PC-9 (cell line): ENCODE measurements at regions not wholly inside any gene's neighbourhood (a gene's known extent, or its start where the extent isn't known, plus 50 kb on each side); places are given as distances from the start of the nearest gene placed in this dataset.

ENCODE experiments used
- BruUV-seq: library from RNA; stranded (reverse); fragments of 400-500 nt; replicated peaks from 2 replicates; lab custom pipeline; 2021; lab: Mats Ljungman, UMichigan
- CTCF ChIA-PET: fragments of 300-600 bp; sonication (Branson Sonifier 250); formaldehyde crosslinking; loops from one replicate; lab custom pipeline; 2022; ENCODE audit warnings: antibody characterized with exemption; lab: Charles Lee
- POLR2A ChIA-PET: fragments of 300-600 bp; sonication (Branson Sonifier 250); formaldehyde crosslinking; loops from one replicate; lab custom pipeline; 2022; ENCODE audit warnings: antibody characterized with exemption; ENCODE audit not compliant: unreplicated experiment; lab: Charles Lee
- DNase-seq, 2 experiments: peaks; one replicate each; pipeline versions ENCODE4 v3.0.0 to v3.0.0-alpha.2; 2015 to 2022; ENCODE audit warnings: mixed read lengths in 1 of 2
- H2AFZ ChIP-seq: fragments of 200-600 bp; sonication (generic); 2 replicates; pipeline ENCODE4 v1.8.1; 2017; ENCODE audit warnings: antibody characterized with exemption
- H3F3A ChIP-seq: fragments of 200-600 bp; sonication (generic); 2 replicates; pipeline ENCODE4 v1.8.1; 2017; ENCODE audit warnings: antibody characterized with exemption, mild to moderate bottlenecking, low read depth; ENCODE audit not compliant: insufficient read depth
- H3K27ac ChIP-seq: fragments of 200-600 bp; sonication (generic); 2 replicates; pipeline ENCODE4 v1.6.1; 2016; ENCODE audit warnings: mixed run types
- H3K27me3 ChIP-seq: fragments of 200-600 bp; sonication (generic); 2 replicates; pipeline ENCODE4 v1.6.1; 2016; ENCODE audit warnings: low read depth, mixed run types; ENCODE audit not compliant: insufficient read depth
- H3K36me3 ChIP-seq: fragments of 200-600 bp; sonication (generic); 2 replicates; pipeline ENCODE4 v1.6.1; 2016; ENCODE audit warnings: low read depth, mixed run types
- H3K4me1 ChIP-seq: fragments of 200-600 bp; sonication (generic); replicated peaks from 2 replicates; pipeline ENCODE4 v1.6.1; 2016; ENCODE audit warnings: mixed run types; ENCODE audit not compliant: insufficient read depth
- H3K4me2 ChIP-seq: fragments of 200-600 bp; sonication (generic); 2 replicates; pipeline ENCODE4 v1.6.1; 2017; ENCODE audit warnings: mixed run types
- H3K4me3 ChIP-seq: fragments of 200-600 bp; sonication (generic); 2 replicates; pipeline ENCODE4 v1.6.1; 2016; ENCODE audit warnings: mixed run types
- H3K79me2 ChIP-seq: fragments of 200-600 bp; sonication (generic); 2 replicates; pipeline ENCODE4 v1.6.1; 2017; ENCODE audit warnings: low read depth, mixed run types
- H3K9me2 ChIP-seq: fragments of 200-600 bp; sonication (generic); 2 replicates; pipeline ENCODE4 v1.8.1; 2017; ENCODE audit warnings: mild to moderate bottlenecking; ENCODE audit not compliant: insufficient read depth
- H3K9me3 ChIP-seq: fragments of 200-600 bp; sonication (generic); 2 replicates; pipeline ENCODE4 v1.8.1; 2016; ENCODE audit warnings: low read depth; ENCODE audit not compliant: insufficient read depth
- H4K20me1 ChIP-seq: fragments of 200-600 bp; sonication (generic); 2 replicates; pipeline ENCODE4 v1.8.1; 2017; ENCODE audit not compliant: insufficient read depth
- CTCF ChIP-seq: fragments of 200-600 bp; sonication (generic); conservative IDR thresholded peaks from 2 replicates; pipeline ENCODE4 v1.6.1; 2017; ENCODE audit warnings: mixed run types, antibody characterized with exemption, mild to moderate bottlenecking, moderate library complexity
- EZH2 ChIP-seq: fragments of 200-600 bp; sonication (generic); IDR thresholded peaks from 2 replicates; pipeline ENCODE4 v1.8.0; 2017; ENCODE audit warnings: antibody characterized with exemption, low read depth
- intact Hi-C: fragments of 100-400 bp; cut with micrococcal nuclease; formaldehyde crosslinking; loops from one replicate; pipeline ENCODE4 v1.10.0; 2022; ENCODE audit not compliant: unreplicated experiment

DNA sequence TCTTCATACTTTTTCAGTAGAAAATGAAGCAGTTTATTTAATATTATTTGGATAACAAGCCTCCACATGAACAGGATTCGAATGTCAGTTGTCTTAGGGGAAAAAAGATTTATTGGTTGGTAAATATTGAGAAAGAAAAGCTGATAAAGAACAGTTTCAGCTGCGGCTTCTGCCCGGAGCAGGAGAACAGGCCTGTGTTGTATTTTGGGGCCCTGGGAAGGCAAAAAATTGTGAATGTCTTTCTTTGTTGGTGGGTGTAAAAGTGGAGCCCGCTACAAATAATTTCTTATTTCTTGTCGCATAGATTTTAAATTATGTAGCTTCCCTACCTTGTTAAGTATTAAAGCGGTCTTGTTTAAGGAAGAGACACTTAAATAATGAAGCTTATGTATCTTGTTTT, 90.5 kb upstream of the PAX1 start:
- DNase-seq, result no peak
- Histone ChIP-seq H3K9me3 (no peaks in the 10 kb centered on the region), H3K27me3 (peaks cover 31% of the 10 kb centered on the region; the same call in 1 of the 2 replicates), H3K4me2 (no peak overlapping the region), H3K9me2 (no peaks in the 10 kb centered on the region), H3K79me2 (no peaks in the 10 kb centered on the region), H4K20me1 (no peaks in the 10 kb centered on the region), H2AFZ (no peak overlapping the region), H3K4me1 (no peaks in the 10 kb centered on the region), H3K36me3 (no peaks in the 10 kb centered on the region), H3K27ac (no peak overlapping the region), H3F3A (no peaks in the 10 kb centered on the region), H3K4me3 (no peak overlapping the region)
- TF ChIP-seq EZH2 (no peak), CTCF (no peak)
- BruUV-seq, result no TSS peak
- intact Hi-C loops, result loop anchor here (1.0 to 5.0 kb wide), 2 partner anchors 378 to 778 kb away; no protein-coding TSS in a partner anchor
- POLR2A ChIA-PET, result no interaction called here
- CTCF ChIA-PET, result interaction anchor here (0.6 kb wide), 1 partner anchor 206 kb away, joined by 3 read pairs; no protein-coding TSS in a partner anchor

DNA sequence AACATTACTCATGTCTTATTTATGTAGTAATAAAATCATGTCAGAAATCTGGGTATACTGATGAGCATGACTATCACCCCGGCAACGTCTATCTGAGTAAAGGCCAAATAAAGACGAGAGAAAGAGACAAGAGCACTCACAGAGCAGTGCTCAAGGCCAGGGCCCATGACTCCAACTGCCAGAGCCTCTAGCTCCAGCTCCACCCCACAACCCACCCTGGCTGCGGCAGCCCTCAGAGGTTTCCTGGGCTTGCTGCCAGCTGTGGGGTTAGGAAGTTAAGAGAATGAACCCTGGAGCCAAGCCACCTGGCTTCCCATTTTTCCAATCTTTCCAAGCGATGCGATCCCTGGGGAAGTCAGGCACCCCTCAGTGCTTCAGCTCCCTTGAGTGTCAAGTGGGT, 92.0 kb upstream of the PAX1 start:
- H3K4me2 ChIP-seq, result no peak overlapping the region
- no peak for DNase-seq
- H3K36me3 ChIP-seq, result no peaks in the 10 kb centered on the region
- H3K27me3 ChIP-seq, result peaks cover 39% of the 10 kb centered on the region; the same call in 1 of the 2 replicates
- no peak overlapping the region for H3K4me3 ChIP-seq
- H3K4me1 ChIP-seq, result no peaks in the 10 kb centered on the region
- H3K79me2 ChIP-seq, result no peaks in the 10 kb centered on the region
- no peaks in the 10 kb centered on the region for H3K9me3 ChIP-seq
- H2AFZ ChIP-seq, result no peak overlapping the region
- TF ChIP-seq EZH2 (no peak), CTCF (no peak)
- intact Hi-C loops, result no loop called here
- H3K27ac ChIP-seq, result no peak overlapping the region
- BruUV-seq, result no TSS peak
- ChIA-PET POLR2A (no interaction called here), CTCF (no interaction called here)
- H4K20me1 ChIP-seq, result no peaks in the 10 kb centered on the region
- H3K9me2 ChIP-seq, result no peaks in the 10 kb centered on the region
- no peaks in the 10 kb centered on the region for H3F3A ChIP-seq

GRCh38 chr20:21609981-21610380, 95.5 kb upstream of the PAX1 start:
- H3K9me3 ChIP-seq, result no peaks in the 10 kb centered on the region; the same call in 1 of the 2 replicates
- no peaks in the 10 kb centered on the region for H3K79me2 ChIP-seq
- intact Hi-C loops, result no loop called here
- H3K4me1 ChIP-seq, result no peaks in the 10 kb centered on the region
- H3K36me3 ChIP-seq, result no peaks in the 10 kb centered on the region
- H2AFZ ChIP-seq, result no peak overlapping the region
- no peak for DNase-seq
- H3K4me2 ChIP-seq, result no peak overlapping the region
- H3K27me3 ChIP-seq, result peaks cover 30% of the 10 kb centered on the region; the same call in 1 of the 2 replicates
- ChIA-PET POLR2A (no interaction called here), CTCF (no interaction called here)
- H4K20me1 ChIP-seq, result no peaks in the 10 kb centered on the region
- no peaks in the 10 kb centered on the region for H3K9me2 ChIP-seq
- no peak for TF ChIP-seq CTCF
- no peak for TF ChIP-seq EZH2
- BruUV-seq, result no TSS peak
- no peaks in the 10 kb centered on the region for H3F3A ChIP-seq
- H3K4me3 ChIP-seq, result no peak overlapping the region
- no peak overlapping the region for H3K27ac ChIP-seq
